Cardiac fibroblast (primary cell): ENCODE measurements at regions not wholly inside any gene's neighbourhood (a gene's known extent, or its start where the extent isn't known, plus 50 kb on each side); places are given as distances from the start of the nearest gene placed in this dataset.

Experiments
- DNase-seq, 2 donors: peaks; one replicate each; pipeline versions ENCODE4 v3.0.0 to v3.0.0-alpha.2; 2010; ENCODE audit warnings: low read depth in 2 of 2
- H3K4me3 ChIP-seq, 2 donors: replicated peaks in 1 of 2; 1 replicate in 1 of 2; 2 replicates in 1 of 2; pipeline ENCODE4 v1.5.1; 2011; ENCODE audit warnings: low read depth in 2 of 2, low read length in 2 of 2, mild to moderate bottlenecking in 2 of 2, moderate library complexity in 1 of 2
- CTCF ChIP-seq: IDR thresholded peaks from one replicate; pipeline ENCODE4 v1.5.1; 2011; ENCODE audit warnings: low read depth, mild to moderate bottlenecking, low read length, inconsistent platforms

GRCh38 chr12:21065845-21066244 lies 65.1 kb upstream of the SLCO1B1 start:
- DNase-seq = peak; percentile 2 to 44
- peak; percentile 43 for TF ChIP-seq CTCF
- H3K4me3 ChIP-seq = no peak overlapping the region

- no peak for TF ChIP-seq CTCF
- no peak overlapping the region for H3K4me3 ChIP-seq
- DNase-seq = no peak
Observed at GRCh38 chr12:21073129-21073528, 57.9 kb upstream of the SLCO1B1 start.

GRCh38 chr12:21073822-21074460 lies 57.1 kb upstream of the SLCO1B1 start:
- DNase-seq = peak in 1 of 2 donors; percentile 79
- TF ChIP-seq CTCF = no peak
- H3K4me3 ChIP-seq = no peak overlapping the region
